Endometrium (tissue), 2 donors: ENCODE measurements at regions not wholly inside any gene's neighbourhood (a gene's known extent, or its start where the extent isn't known, plus 50 kb on each side); places are given as distances from the start of the nearest gene placed in this dataset.

ENCODE experiments used
- FAIRE-seq: peaks from 2 replicates; lab custom pipeline; 2012; peaks lifted over from hg19 to GRCh38; lab: Jason Lieb, UNC
- donor health status: control.
- donor health status: control.

DNA sequence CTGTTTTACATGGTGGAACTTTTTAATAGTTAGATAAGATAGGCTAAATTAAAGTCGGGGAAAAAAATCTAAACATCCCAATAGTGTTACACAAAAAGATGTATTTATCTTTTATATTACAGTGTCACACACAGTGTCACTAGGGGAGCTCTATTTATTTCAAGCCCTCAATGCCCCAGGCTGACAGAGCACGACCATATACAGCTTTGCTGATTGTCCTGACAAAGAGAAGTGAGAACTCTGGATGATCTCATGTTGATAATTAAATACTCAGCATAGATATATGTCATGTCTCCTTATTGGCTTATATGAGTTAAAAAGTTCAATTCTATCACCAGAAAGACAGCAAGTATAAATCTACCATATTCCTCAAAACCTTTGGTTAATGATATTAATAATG lies 594.3 kb downstream of the LRFN5 start:
- FAIRE-seq, result no peak

- FAIRE-seq, result no peak
Measured at GRCh38 chr14:42198010-42198409, 591.3 kb downstream of the LRFN5 start.

DNA sequence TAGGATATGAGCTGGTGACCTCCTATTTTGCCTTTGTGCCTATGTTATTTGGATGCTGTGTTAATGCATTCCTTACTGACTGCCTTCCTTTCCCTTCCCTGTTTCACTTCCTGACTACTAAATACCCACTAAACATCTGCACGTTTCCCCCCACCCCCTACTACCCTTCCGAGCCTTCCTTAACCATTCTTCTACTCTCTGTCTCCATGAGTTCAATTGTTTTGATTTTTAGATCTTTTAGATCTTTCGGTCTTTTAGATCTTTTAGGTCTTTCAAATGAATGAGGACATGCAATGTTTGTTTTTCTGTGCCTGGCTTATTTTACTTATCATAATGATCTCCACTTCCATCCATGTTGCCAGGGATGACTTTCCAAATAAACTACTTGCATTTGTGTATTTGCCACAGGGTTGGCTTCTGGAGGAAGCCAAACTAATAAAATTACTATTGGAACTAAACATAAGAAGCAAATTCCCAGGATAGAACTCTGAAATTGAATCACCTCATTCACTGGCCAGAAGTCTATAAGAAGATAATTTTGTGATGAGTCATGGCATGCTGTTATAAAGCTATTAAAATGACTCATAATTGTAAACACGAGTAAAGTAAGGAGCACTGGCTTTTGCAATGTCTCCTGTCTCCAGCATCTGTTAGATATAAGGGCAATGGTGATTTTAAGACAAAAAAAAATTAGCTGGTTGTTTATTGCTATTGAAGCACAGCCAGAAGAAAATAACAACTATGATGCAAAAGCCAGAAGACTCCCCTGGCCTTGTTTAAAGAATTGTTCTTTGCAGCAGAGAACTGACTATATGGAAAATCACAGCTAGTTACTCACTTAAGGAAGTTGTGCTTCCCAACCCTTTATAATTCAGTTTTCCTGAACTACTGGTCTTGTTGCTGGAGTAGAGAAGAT lies 586.3 kb downstream of the LRFN5 start:
- FAIRE-seq, result peak; percentile 99

DNA sequence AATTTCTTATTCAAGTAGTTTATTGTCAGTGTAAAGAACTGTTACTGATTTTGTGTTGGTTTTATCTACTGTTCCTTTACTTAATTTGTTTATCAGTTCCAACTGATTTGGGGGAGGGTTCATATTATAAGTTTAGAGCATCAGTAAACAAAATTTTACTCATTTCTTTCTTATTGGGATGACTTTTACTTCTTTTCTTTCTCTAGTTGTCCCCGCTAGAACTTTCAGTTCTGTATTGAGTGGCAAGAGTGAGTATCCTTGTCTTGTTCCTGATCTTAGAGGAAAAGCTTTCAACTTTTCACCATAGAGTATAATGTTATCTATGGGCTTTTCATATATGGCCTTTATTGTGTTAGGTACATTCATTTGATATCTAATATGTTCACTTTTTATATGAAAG lies 584.1 kb downstream of the LRFN5 start:
- no peak for FAIRE-seq

- no peak for FAIRE-seq
Measured at GRCh38 chr14:42187846-42188245, 581.2 kb downstream of the LRFN5 start.

- FAIRE-seq, result no peak
Measured at GRCh38 chr14:42185718-42186117, 579.0 kb downstream of the LRFN5 start.

DNA sequence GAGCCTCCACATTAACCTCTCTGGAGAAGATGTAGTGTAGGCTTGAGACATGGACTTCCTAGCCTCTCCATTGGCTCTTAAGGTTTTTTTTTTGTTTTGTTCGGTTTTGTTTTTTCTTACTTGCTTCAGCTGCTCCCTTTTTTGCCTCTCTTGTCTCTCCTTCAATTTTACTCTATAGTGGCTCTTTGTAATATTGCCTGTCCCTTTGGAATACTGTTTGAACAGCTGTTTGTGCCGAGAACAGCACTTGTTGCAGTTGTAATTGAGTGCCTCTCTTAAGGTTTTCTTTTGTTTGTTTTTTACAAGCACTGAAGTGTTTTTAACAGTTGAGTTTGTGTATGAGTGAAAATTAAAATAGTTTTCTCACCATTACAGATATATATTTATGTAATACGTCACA lies 567.7 kb downstream of the LRFN5 start:
- FAIRE-seq, result no peak

GRCh38 chr14:42173206-42173605 lies 566.5 kb downstream of the LRFN5 start:
- no peak for FAIRE-seq

DNA sequence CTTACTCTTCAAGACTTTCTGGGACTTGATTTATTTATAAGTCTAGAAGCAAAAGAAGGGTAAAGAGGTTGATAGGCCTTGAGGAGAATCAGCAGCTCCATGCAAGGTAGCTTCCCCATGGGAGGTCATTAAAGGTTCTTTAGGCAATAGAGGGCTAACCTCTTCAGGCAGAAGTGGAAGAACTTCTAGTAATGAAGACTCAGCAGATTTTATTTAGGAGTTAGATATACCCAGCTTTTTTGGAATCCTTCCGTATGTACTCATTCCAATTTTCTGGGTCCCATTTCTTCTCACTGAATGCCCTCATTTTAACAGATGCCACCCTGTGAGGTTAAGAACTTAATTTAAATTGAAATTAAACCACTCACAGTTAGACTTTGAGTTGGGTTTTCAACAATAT lies 565.6 kb downstream of the LRFN5 start:
- no peak for FAIRE-seq

GRCh38 chr14:42163136-42163535 lies 556.5 kb downstream of the LRFN5 start:
- FAIRE-seq, result no peak

DNA sequence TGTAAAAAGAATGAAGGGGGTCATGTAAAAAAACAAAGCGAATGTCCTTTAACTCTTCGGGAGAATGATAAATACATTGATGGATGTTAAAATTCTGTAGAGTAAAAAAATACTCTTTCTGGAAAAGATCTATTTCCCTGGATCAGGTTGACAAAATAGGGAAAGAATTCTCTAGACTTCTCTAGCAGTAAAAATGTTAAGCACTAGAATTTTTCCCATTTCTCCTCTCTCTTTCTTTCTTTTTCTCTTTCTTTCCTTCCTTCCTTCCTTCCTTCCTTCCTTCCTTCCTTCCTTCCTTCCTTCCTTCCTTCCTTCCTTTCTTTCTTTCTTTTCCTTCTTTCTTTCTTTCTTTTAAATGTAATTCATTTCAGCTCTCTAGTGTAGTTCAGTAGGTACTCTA lies 552.5 kb downstream of the LRFN5 start:
- FAIRE-seq, result no peak

DNA sequence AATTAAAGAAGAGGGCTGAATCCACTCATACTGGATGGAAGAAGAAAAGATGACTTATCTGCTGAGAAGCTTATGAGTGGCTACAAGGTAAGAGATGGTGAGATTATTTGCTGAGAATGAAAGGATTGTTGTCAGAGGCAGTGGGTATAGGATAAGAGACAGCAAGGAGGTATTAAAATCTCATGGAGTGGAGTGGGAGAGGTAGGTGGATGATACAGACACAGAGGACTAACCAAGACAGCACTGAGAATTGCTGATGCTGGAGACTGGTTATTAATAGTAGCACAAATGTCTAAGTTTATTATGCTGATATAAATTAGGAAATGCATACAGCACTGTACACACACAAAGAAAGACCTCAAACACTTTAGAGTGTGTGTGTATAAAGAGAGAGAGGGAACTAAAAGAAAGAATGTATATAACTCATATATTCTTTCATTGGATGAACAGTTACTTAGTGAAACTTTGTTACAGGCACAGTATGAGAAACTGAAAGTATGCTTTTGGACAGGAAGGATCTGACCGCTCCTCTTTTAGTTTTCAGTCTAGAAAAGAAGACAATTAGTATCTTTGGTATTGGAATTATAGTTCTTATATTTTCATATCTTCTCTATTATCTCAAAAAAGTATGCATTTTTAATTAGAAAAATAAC lies 543.1 kb downstream of the LRFN5 start:
- FAIRE-seq, result no peak

- FAIRE-seq, result no peak
Measured at GRCh38 chr14:42145766-42146165, 539.1 kb downstream of the LRFN5 start.

GRCh38 chr14:42143114-42143513 lies 536.4 kb downstream of the LRFN5 start:
- no peak for FAIRE-seq

GRCh38 chr14:42141328-42141727 lies 534.7 kb downstream of the LRFN5 start:
- FAIRE-seq, result no peak

DNA sequence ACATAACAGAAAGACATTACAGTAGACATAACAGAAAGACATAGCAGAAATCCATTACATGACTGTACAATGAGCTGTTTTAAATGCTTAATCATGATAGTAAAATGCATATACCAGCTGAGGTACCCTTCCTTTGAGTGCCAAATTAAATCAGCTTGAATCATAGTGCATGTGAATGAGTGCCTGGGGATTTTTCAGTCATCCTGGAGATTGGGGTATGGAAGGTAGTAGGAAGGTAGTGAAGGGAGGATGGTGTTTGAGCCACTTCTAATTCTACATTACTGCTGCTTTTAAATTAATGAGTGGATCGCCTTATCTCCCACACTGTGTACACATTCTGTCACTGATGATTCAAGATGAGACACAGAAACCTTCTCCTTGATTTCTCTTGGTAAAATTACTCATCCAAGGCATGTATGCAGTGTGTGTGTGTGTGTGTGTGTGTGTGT lies 534.2 kb downstream of the LRFN5 start:
- FAIRE-seq, result no peak

GRCh38 chr14:42140001-42140400 lies 533.3 kb downstream of the LRFN5 start:
- no peak for FAIRE-seq

- no peak for FAIRE-seq
Measured at GRCh38 chr14:42138406-42138805, 531.7 kb downstream of the LRFN5 start.

DNA sequence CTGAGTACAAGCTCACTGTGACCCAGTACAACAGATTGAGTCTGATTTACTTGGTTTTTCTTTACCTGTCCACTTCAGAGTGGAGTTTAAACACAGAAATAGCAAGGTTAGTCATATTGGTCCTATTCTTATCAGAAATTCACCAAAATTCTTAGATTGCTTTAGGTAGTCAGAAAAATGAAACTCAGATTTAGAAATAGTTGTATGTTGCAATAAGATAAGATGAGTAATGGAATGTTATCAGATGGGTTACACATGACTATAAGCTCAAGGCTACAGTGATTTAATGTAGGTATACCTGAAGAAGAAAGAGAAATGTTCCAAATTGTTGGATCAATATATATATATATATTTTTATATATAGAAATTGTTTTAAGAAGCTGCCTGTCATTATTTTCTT lies 524.1 kb downstream of the LRFN5 start:
- FAIRE-seq, result no peak

DNA sequence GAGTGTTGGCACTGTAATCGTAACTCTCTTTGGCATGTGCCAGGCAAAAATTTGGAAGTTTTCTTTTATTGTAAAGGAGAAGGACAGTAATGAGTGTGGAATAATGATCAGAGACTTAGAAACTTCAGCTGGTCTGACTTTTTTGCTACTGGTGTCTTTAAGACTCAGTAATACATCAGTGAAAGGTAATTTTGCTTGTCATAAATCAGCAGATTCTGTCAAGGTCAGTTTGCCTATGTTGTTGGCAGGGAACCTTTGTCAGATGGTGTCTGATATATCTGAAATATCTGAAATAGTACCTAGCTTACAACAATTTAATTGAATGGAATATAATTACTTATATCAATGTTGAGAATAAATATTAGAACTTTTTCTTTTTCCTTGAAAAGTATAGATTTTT lies 516.9 kb downstream of the LRFN5 start:
- no peak for FAIRE-seq

- no peak for FAIRE-seq
Measured at GRCh38 chr14:42113358-42114069, 506.8 kb downstream of the LRFN5 start.

DNA sequence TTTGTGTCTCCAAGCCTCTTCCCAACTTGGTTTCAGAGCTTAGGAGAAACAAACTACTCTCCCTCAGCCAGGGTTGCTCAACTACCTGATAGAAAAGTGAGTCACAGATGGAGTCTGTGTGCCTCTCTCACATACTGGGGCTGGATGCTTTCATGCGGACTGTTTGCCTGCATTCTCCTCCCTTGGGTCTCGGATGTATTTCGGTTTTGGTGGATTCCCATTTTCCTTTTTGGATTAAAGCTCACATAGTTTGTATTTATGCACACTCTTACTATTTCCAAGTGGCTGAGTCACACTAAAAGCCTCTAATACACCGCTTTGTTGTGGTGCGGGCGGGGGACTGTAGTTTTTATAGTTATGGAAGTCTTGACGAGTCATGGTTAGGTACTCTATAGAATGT lies 505.4 kb downstream of the LRFN5 start:
- FAIRE-seq, result no peak

GRCh38 chr14:42111355-42111754 lies 504.7 kb downstream of the LRFN5 start:
- FAIRE-seq, result no peak
